ENCODE measurements at regions not wholly inside any gene's neighbourhood (a gene's known extent, or its start where the extent isn't known, plus 50 kb on each side); places are given as distances from the start of the nearest gene placed in this dataset.

DNA sequence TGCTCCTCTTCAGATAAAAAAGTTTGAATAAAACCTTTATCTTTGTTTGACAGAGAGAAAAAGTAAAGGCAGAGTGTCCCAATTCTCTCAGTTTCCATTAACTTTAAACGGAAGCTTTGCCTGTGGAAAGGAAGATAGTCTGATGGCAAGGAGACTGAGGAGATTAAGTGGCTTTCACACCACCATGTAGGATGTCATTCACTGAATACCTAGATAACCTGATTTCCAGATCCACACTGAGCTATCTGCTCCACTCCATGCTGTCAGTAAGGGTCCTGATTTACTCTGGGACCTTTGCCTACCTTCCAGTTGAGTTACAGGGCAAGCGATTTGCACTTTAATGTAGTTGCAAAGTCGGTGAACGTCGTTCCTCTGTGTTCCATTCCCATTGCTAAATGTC is 233.4 kb upstream of the TBL1XR1 start:
- no peak overlapping the region for H3K4me3 Mint-ChIP-seq (ENCODE audit: low read depth, unreplicated experiment)
- BruUV-seq (replicated peaks), result no TSS peak
- intact Hi-C loops (cut with micrococcal nuclease; ENCODE audit: unreplicated experiment), result no loop called here

DNA sequence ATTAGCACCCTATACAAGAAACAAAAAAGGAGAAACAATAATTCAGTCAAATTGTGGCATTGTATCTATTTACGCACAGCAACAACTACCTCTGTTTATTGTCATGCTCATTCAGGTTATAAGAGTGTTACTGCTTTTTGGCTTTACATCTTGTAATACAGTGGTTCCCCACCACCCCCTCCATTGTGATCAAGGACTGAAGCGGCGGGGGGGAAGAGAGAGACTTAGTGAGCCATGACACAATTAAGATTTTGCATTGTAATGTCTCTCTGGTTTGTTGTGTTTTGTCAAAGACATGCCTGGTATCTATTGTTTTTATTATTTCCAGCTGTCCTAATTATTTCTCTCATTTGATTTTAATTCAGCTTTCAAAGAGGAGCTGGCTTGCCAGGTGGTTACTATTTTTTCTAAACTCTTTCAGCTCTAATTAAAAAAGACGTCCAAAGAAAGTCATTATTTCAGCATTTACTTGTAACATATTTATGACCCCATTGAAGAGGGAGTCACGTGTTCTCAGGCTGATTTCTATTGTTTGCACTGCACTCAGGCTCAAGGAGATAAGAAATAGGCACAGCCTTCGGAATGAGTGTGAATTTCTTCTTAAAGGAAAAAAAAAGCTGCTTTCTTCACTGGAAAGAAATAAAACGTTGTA is 234.4 kb upstream of the TBL1XR1 start:
- Mint-ChIP-seq H3K27ac (ENCODE audit: unreplicated experiment) (peak overlapping the region; percentile 17), H3K4me3 (ENCODE audit: low read depth, unreplicated experiment) (no peak overlapping the region)
- intact Hi-C loops (cut with micrococcal nuclease; ENCODE audit: unreplicated experiment), result no loop called here

More for the DNA sequence above, 233.4 kb upstream of the TBL1XR1 start:
- TF ChIP-seq, protein P1, sequence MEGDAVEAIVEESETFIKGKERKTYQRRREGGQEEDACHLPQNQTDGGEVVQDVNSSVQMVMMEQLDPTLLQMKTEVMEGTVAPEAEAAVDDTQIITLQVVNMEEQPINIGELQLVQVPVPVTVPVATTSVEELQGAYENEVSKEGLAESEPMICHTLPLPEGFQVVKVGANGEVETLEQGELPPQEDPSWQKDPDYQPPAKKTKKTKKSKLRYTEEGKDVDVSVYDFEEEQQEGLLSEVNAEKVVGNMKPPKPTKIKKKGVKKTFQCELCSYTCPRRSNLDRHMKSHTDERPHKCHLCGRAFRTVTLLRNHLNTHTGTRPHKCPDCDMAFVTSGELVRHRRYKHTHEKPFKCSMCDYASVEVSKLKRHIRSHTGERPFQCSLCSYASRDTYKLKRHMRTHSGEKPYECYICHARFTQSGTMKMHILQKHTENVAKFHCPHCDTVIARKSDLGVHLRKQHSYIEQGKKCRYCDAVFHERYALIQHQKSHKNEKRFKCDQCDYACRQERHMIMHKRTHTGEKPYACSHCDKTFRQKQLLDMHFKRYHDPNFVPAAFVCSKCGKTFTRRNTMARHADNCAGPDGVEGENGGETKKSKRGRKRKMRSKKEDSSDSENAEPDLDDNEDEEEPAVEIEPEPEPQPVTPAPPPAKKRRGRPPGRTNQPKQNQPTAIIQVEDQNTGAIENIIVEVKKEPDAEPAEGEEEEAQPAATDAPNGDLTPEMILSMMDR (IDR thresholded peaks at IDR 0.05; ENCODE audit: unreplicated experiment), result no peak
- Mint-ChIP-seq H3K27ac (ENCODE audit: unreplicated experiment) (no peak overlapping the region), H3K36me3 (ENCODE audit: insufficient read depth, unreplicated experiment) (no peaks in the 10 kb centered on the region), H3K9me3 (ENCODE audit: low read depth, unreplicated experiment) (no peaks in the 10 kb centered on the region), H3K4me1 (ENCODE audit: low read depth, unreplicated experiment) (peaks cover 28% of the 10 kb centered on the region), H3K27me3 (ENCODE audit: unreplicated experiment) (no peaks in the 10 kb centered on the region)
- no peak for DNase-seq
- CTCF ChIA-PET, result interaction anchor here (0.5 kb wide), 1 partner anchor 716 kb away, joined by 3 read pairs; no protein-coding TSS in a partner anchor

GRCh38 chr3:177435301-177435700 is 238.0 kb upstream of the TBL1XR1 start:
- DNase-seq, result no peak
- BruUV-seq (replicated peaks), result no TSS peak
- no peaks in the 10 kb centered on the region for H3K27me3 Mint-ChIP-seq (ENCODE audit: unreplicated experiment)
- H3K27ac Mint-ChIP-seq (ENCODE audit: unreplicated experiment), result no peak overlapping the region
- peaks cover 19% of the 10 kb centered on the region for H3K4me1 Mint-ChIP-seq (ENCODE audit: low read depth, unreplicated experiment)
- TF ChIP-seq, protein P1 (IDR thresholded peaks at IDR 0.05; ENCODE audit: unreplicated experiment), result no peak
- no peak overlapping the region for H3K4me3 Mint-ChIP-seq (ENCODE audit: low read depth, unreplicated experiment)
- CTCF ChIA-PET, result no interaction called here
- no peaks in the 10 kb centered on the region for H3K9me3 Mint-ChIP-seq (ENCODE audit: low read depth, unreplicated experiment)
- intact Hi-C loops (cut with micrococcal nuclease; ENCODE audit: unreplicated experiment), result no loop called here
- no peaks in the 10 kb centered on the region for H3K36me3 Mint-ChIP-seq (ENCODE audit: insufficient read depth, unreplicated experiment)

More for the DNA sequence above, 234.4 kb upstream of the TBL1XR1 start:
- CTCF ChIA-PET, result interaction anchor here (0.7 kb wide), 1 partner anchor 1358 kb away, joined by 3 read pairs; no protein-coding TSS in a partner anchor
- Mint-ChIP-seq H3K4me1 (ENCODE audit: low read depth, unreplicated experiment) (peaks cover 28% of the 10 kb centered on the region), H3K36me3 (ENCODE audit: insufficient read depth, unreplicated experiment) (no peaks in the 10 kb centered on the region), H3K27me3 (ENCODE audit: unreplicated experiment) (no peaks in the 10 kb centered on the region), H3K9me3 (ENCODE audit: low read depth, unreplicated experiment) (no peaks in the 10 kb centered on the region)
- no TSS peak for BruUV-seq (replicated peaks)
- no peak for DNase-seq
- TF ChIP-seq, protein P1 (IDR thresholded peaks at IDR 0.05; ENCODE audit: unreplicated experiment), result no peak

DNA sequence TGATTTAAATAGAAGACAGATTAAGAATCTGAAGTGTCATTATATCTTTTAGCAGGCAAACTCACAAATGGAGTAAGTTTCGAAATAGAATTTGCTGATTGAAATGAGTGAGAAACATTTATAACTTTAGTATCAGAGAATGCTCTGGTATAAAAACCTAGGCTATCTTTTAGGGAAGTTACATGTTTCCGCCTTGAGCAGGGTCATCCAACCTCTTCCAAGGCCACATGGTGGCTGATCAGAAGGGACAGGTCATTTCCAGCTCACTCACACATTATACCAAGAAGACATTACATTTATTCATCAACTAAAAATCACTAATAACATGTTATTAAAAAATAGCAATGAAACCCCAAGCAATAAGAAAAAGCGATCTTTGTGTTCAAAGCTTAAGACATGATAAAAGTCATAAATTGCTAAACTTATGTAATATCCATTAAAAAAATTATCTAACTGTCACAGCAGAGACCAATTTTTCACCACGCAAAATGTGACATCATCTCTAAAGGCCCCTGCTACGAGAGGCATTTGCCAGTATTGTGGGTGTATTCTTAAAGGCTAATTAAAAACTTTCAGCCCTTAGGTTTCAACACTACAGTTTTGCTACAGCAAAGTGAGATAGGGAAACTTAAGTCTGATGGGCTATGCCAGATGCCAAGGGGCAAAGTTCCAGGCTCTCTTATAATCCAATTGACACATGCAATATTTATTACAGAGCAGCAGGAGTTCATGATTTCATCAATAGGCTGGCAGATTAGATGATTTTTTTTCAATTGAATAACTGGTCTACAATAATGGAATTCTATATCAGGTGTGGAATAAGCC is 240.4 kb upstream of the TBL1XR1 start:
- peaks cover 15% of the 10 kb centered on the region for H3K4me1 Mint-ChIP-seq (ENCODE audit: low read depth, unreplicated experiment)
- CTCF ChIA-PET, result no interaction called here
- no peak overlapping the region for H3K4me3 Mint-ChIP-seq (ENCODE audit: low read depth, unreplicated experiment)
- TF ChIP-seq, protein P1 (IDR thresholded peaks at IDR 0.05; ENCODE audit: unreplicated experiment), result no peak
- DNase-seq, result no peak
- no peaks in the 10 kb centered on the region for H3K36me3 Mint-ChIP-seq (ENCODE audit: insufficient read depth, unreplicated experiment)
- no peak overlapping the region for H3K27ac Mint-ChIP-seq (ENCODE audit: unreplicated experiment)
- H3K9me3 Mint-ChIP-seq (ENCODE audit: low read depth, unreplicated experiment), result no peaks in the 10 kb centered on the region
- H3K27me3 Mint-ChIP-seq (ENCODE audit: unreplicated experiment), result no peaks in the 10 kb centered on the region
- intact Hi-C loops (cut with micrococcal nuclease; ENCODE audit: unreplicated experiment), result no loop called here
- no TSS peak for BruUV-seq (replicated peaks)

All from Calu3 (cell line).